ENCODE measurements at regions not wholly inside any gene's neighbourhood (a gene's known extent, or its start where the extent isn't known, plus 50 kb on each side); places are given as distances from the start of the nearest gene placed in this dataset.

DNA sequence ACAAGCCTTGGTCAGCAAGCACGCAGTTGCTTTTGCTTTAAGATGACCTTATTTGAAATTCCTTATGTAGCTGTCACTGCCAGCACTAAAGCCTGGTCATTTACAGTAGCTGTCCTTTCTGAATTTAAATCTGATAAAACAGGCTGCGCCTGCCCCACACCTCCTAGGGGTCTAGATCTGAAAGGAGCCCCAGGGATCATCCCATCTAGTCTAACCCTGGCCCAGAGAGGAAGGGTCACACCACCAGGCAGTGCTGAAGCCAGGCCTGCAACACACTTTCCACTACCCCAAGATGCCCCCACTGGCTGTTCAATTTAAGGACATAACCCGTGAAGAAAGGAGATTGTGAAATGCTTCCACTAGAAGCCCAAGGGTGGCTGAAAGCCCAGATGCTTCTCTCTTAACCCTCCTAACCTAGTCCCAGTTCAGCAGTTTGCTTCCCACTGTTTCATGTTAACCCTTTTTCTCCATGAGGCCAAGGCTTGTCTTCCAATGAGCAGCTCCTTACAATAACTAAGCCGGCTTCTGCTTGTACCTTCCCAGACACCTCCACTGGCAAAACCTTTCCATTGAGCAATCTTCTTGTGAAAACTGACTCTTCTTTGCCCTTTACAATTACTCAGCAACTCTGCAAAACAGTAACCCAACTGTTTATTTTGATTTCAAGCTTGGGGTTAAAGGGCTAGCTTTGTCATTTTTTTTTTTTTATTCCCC lies 198.9 kb upstream of the LPP start:
- Mint-ChIP-seq H3K4me3 (no peak overlapping the region), H3K4me1 (peaks cover 57% of the 10 kb centered on the region), H3K36me3 (ENCODE audit: low read depth) (peaks cover 2% of the 10 kb centered on the region), H3K27me3 (no peaks in the 10 kb centered on the region), H3K27ac (peak overlapping the region; percentile 43), H3K9me3 (peaks cover 9% of the 10 kb centered on the region)
- intact Hi-C loops (cut with micrococcal nuclease): no loop called here
- DNase-seq: no peak

DNA sequence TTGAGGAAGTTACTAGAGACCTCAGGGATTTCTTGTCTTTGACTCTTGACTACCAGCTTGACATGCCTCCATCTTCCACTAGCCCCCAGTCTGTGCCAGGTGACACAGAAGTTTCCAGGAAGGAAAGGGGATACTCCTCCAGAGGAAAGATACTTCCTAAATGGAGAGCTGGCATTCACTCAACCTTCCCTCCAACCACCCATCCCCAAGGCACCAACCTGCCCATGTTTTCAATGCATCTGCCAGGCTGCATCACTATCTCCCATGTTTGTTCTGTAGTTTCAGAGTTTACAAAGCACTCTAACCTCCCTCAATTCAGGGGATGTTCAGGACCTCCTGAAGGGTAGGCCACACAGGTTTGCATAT lies 198.4 kb upstream of the LPP start:
- intact Hi-C loops (cut with micrococcal nuclease): no loop called here
- H3K36me3 Mint-ChIP-seq (ENCODE audit: low read depth): peaks cover 2% of the 10 kb centered on the region
- no peak for DNase-seq
- peaks cover 57% of the 10 kb centered on the region for H3K4me1 Mint-ChIP-seq
- no peaks in the 10 kb centered on the region for H3K27me3 Mint-ChIP-seq
- no peak overlapping the region for H3K4me3 Mint-ChIP-seq
- peaks cover 9% of the 10 kb centered on the region for H3K9me3 Mint-ChIP-seq
- H3K27ac Mint-ChIP-seq: no peak overlapping the region

DNA sequence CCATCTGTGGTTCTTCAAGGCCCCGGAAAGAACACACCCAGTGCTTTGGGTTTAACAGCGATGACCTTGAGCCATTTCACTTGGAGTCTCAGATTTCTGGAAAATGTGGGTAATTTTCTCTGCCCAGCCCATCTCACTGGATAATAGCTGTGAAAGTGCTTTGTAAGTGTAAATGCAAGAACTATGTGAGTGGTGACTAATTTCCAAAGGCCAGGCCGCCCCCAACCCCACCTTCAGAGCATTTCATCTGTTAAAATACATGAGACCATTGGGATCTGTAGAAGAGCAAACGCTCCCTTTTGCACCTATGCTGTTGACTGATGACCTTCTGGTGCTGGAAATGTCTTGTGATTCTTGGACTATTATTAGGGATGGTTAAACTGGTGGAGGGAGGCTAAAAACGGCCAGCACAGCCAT lies 196.8 kb upstream of the LPP start:
- peaks cover 2% of the 10 kb centered on the region for H3K36me3 Mint-ChIP-seq (ENCODE audit: low read depth)
- no peak for DNase-seq
- H3K27ac Mint-ChIP-seq: no peak overlapping the region
- intact Hi-C loops (cut with micrococcal nuclease): no loop called here
- no peaks in the 10 kb centered on the region for H3K27me3 Mint-ChIP-seq
- peaks cover 9% of the 10 kb centered on the region for H3K9me3 Mint-ChIP-seq
- no peak overlapping the region for H3K4me3 Mint-ChIP-seq
- peaks cover 48% of the 10 kb centered on the region for H3K4me1 Mint-ChIP-seq

DNA sequence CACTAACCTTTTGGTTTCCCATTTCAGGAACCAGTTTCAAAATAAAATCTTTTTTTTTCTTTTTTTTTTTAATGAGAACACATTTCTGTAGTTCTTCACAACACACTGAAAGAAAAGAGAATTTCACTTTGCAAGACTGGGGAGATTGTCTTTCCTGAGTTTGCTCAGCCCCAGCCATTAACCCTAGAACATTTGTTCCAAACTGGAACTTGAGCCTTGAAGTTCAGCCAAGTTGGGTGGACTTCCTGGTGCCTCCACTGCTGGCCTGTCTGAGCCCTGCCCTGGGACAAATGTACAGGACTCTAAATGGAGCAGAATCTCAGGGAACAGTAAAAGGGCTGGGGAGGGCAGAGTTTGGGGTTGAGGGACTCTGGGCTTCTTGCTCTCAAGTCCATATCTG lies 196.4 kb upstream of the LPP start:
- Mint-ChIP-seq H3K4me3 (no peak overlapping the region), H3K9me3 (peaks cover 9% of the 10 kb centered on the region), H3K27me3 (no peaks in the 10 kb centered on the region), H3K36me3 (ENCODE audit: low read depth) (peaks cover 2% of the 10 kb centered on the region), H3K27ac (no peak overlapping the region), H3K4me1 (peaks cover 47% of the 10 kb centered on the region)
- intact Hi-C loops (cut with micrococcal nuclease): no loop called here
- DNase-seq: no peak

DNA sequence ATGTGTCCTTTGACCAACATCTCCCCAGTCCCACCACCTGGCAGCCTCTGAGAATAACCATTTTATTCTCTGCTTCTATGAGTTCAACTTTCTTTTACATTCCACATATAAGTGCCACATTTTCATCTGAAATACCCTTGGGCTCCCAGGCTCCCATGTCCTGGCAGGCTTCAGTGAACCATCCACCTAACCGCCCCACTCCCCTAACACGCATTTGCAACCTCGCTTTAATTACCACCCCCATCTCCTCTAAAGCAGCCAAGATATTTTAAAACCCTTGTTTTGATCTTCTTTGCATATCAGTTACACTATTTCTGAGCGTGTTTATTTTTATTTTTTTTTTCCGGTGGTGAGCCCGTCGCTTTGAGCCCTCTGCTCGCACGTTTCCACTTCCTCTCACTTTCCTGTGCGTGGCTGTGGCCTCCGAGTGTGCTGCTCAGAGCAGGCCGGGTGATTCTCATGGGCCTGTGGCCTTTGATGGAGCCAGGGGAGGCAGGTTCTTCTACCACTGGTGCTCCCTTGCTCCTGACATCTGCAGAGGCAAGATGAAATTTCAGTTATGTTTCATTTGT lies 195.4 kb upstream of the LPP start:
- peaks cover 8% of the 10 kb centered on the region for H3K9me3 Mint-ChIP-seq
- H3K4me3 Mint-ChIP-seq: peak overlapping the region; percentile 60
- H3K27ac Mint-ChIP-seq: peak overlapping the region; percentile 82

DNA sequence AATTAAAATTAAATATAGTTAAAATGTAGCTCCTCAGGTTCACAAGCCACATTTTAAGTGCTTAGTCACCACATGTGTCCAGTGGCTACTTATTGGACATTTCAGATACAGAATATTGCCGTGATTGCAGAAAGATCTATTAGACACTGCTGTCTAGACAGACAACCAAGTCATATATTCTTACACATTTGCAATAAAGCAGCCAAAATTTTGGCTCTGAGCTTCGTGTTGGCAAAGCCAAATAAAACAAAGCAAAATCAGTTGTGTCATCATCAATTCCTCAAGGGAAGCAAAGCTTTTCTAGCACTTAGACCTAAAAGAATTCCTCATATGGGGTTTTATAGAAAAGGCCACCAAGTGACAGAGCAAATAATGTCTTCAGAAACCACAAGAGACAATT lies 193.1 kb upstream of the LPP start:
- peaks cover 5% of the 10 kb centered on the region for H3K9me3 Mint-ChIP-seq
- no peak overlapping the region for H3K27ac Mint-ChIP-seq
- H3K4me3 Mint-ChIP-seq: no peak overlapping the region
- H3K27me3 Mint-ChIP-seq: peaks cover 4% of the 10 kb centered on the region
- H3K36me3 Mint-ChIP-seq (ENCODE audit: low read depth): no peaks in the 10 kb centered on the region
- peaks cover 25% of the 10 kb centered on the region for H3K4me1 Mint-ChIP-seq
- intact Hi-C loops (cut with micrococcal nuclease): no loop called here
- DNase-seq: no peak

More for the DNA sequence above, 195.4 kb upstream of the LPP start:
- intact Hi-C loops (cut with micrococcal nuclease): no loop called here
- Mint-ChIP-seq H3K27me3 (no peaks in the 10 kb centered on the region), H3K36me3 (ENCODE audit: low read depth) (peaks cover 2% of the 10 kb centered on the region), H3K4me1 (peaks cover 42% of the 10 kb centered on the region)
- peak; percentile 86 for DNase-seq

DNA sequence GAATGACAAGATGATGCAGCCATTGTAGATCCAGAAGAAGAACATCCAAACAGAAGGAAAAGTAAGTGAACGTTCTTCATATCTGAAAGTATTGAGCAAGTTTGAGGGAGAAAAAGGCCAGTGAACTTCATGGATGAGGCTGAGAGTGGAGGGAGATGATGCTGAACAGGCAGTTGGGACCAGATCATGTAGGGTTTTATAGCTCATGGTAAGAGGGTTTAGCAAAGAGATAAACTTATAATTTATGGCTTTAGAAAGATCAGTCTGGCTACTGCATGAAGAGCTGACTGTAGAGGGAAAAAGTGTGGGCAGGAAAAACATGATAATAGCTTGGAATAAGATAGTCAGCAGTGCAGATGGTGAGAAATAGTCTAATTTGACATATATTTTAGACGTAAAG lies 192.6 kb upstream of the LPP start:
- Mint-ChIP-seq H3K36me3 (ENCODE audit: low read depth) (no peaks in the 10 kb centered on the region), H3K27me3 (peaks cover 6% of the 10 kb centered on the region), H3K27ac (no peak overlapping the region), H3K9me3 (no peaks in the 10 kb centered on the region), H3K4me3 (no peak overlapping the region), H3K4me1 (peaks cover 21% of the 10 kb centered on the region)
- intact Hi-C loops (cut with micrococcal nuclease): no loop called here
- DNase-seq: no peak

DNA sequence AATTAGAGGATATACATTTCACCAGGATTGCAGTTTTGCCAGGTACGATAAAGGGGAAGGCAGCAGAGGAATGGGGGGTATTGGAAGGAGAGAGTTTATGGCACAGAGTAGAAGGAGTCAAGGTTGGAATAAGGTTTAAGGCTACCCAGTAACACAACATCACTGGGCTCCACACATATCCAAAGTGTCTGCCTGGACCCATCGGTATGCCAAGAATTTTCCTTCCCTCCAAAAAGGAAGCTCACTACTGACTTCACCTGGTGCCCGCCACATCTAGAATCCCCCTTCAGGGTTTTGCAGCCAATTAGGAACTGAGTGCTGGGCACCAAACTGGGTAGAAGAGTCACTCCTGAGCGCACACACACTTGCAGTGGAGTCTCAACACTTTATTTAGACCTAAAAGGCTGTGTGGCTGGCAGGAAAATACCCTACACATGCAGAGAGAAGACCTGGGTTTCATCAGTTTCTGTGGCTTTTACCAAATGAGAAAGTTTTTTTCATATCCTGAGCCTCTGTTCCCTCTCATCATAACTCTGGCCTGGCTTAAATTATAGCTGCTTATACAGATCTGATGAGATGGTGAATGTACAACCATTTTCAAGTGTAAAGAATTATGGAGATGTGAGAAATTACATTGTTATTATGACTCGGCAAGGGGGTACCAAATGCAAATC lies 190.8 kb upstream of the LPP start:
- H3K9me3 Mint-ChIP-seq: no peaks in the 10 kb centered on the region
- peak overlapping the region; percentile 31 for H3K4me3 Mint-ChIP-seq
- H3K27ac Mint-ChIP-seq: no peak overlapping the region
- peaks cover 6% of the 10 kb centered on the region for H3K27me3 Mint-ChIP-seq
- H3K4me1 Mint-ChIP-seq: peaks cover 12% of the 10 kb centered on the region
- DNase-seq: peak; percentile 74
- intact Hi-C loops (cut with micrococcal nuclease): loop anchor here (1.0 to 2.0 kb wide), 4 partner anchors 13 to 44 kb away; no protein-coding TSS in a partner anchor
- H3K36me3 Mint-ChIP-seq (ENCODE audit: low read depth): peaks cover 1% of the 10 kb centered on the region

DNA sequence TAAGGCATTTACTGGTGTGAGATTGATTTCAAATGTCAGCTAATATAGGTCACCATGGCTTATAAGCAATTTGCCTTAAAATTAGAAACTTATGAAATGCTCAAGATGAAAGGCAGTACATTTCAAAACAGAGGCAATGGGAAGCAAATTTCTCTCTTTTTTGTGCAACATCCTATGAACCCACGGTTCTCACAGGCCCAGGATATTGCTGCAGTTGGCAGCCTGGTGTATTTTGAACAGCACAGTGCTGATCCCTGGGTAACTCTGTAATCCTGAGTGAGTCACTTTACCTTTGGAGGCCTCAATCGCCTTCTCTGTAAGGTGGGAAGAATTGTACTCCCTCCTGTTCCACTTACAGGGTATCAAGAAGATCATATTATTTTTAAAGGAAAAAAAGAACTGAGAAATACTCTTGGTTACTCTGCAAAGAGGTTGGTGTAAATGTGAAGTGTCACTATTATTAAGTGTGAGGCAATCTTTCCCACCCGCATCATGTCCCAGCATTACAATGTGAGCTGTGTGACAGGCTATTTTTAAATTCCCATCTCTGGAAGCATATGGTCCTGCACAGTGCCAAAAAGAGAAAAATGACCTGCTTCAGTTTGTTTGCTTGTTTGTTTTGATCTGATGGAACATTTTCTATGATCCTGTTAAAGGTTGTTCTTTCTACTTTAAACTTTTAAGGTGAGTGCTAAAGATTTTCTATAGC lies 190.1 kb upstream of the LPP start:
- Mint-ChIP-seq H3K9me3 (no peaks in the 10 kb centered on the region), H3K27ac (no peak overlapping the region), H3K36me3 (ENCODE audit: low read depth) (peaks cover 1% of the 10 kb centered on the region), H3K4me1 (peaks cover 11% of the 10 kb centered on the region), H3K4me3 (peak overlapping the region; percentile 31), H3K27me3 (peaks cover 6% of the 10 kb centered on the region)
- DNase-seq: no peak
- intact Hi-C loops (cut with micrococcal nuclease): loop anchor here (1.0 to 2.0 kb wide), 4 partner anchors 12 to 45 kb away; no protein-coding TSS in a partner anchor

DNA sequence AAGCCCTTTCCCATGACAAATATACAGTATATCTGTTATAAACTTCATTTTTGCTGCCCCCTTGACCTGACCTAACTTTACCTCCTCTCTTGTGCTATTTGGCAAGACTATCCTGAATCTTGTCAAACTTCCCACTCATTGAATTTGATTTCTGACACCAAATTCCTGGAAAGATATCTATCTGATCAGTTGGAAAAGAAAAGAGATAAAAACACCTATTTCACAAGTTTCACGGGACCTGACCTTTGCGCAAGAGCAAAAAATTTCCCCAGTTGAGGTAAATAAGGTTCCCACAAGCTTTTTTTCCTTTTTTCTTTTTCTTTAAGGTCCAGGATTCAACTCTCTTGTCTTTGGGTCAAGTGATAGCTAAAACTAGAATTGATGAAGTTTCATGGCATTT lies 189.2 kb upstream of the LPP start:
- intact Hi-C loops (cut with micrococcal nuclease): no loop called here
- no peak overlapping the region for H3K4me3 Mint-ChIP-seq

DNA sequence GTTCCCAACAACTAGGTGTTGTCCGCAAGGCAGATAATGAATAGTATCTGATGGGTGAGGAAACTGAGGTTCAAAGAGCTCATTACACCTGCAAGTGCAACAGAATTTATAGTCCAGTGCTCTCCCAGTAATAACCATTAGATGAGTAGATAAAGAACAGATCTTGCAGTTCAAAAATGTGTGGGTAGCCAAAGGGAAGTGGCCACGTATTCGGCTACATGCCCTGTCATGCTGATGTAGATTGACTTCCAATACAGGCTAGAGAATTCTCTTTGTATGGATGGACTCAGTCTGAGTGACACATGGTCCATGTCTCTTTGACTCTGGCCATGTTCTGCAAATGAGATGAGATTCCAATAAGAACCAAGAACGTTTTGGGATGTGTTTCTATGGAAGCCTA lies 187.9 kb upstream of the LPP start:
- intact Hi-C loops (cut with micrococcal nuclease): no loop called here
- Mint-ChIP-seq H3K9me3 (no peaks in the 10 kb centered on the region), H3K36me3 (ENCODE audit: low read depth) (peaks cover 1% of the 10 kb centered on the region), H3K4me3 (no peak overlapping the region), H3K27ac (no peak overlapping the region), H3K27me3 (peaks cover 6% of the 10 kb centered on the region), H3K4me1 (peaks cover 13% of the 10 kb centered on the region)
- no peak for DNase-seq

More for the DNA sequence above, 189.2 kb upstream of the LPP start:
- Mint-ChIP-seq H3K27me3 (peaks cover 6% of the 10 kb centered on the region), H3K4me1 (peaks cover 9% of the 10 kb centered on the region), H3K27ac (no peak overlapping the region), H3K9me3 (no peaks in the 10 kb centered on the region), H3K36me3 (ENCODE audit: low read depth) (peaks cover 1% of the 10 kb centered on the region)
- no peak for DNase-seq

DNA sequence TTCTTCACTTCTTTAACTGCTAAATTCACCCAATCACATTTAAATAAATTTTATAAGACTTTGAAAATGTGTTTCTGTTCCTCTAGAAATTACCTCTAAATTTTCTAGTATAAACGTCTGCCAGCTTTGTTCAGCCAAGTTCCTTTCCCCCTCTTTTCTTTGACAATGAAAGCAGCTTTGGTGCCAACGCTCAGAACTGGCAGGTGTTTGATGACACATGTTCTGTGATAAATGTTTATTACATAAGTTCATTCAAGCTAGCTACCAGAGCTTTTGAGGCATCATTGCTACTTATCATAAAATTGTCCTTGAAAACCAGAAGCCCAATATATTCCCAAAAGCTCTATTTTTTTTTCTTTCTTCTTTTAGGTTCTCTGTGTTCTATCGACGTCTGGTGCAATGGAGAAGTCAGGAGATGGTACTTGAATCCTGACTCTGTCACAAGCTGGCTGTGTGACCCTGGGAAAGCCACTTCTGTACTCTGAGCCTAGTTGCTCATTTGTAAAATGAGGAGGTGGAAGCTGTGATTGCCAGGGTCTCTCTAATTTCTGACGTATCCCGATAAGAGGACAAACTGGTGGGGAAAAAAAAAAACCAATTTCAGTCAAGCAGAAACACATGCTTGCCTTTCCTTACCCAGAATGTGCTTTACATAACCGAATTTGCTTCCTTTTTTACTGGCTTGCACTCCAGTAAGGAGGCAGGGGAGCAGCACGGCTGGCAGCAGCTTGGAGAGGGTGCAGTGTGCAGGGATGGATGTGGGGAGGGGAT lies 187.1 kb upstream of the LPP start:
- no peak for DNase-seq
- H3K4me3 Mint-ChIP-seq: no peak overlapping the region
- intact Hi-C loops (cut with micrococcal nuclease): no loop called here
- no peaks in the 10 kb centered on the region for H3K9me3 Mint-ChIP-seq
- H3K36me3 Mint-ChIP-seq (ENCODE audit: low read depth): peaks cover 1% of the 10 kb centered on the region
- peaks cover 6% of the 10 kb centered on the region for H3K27me3 Mint-ChIP-seq
- H3K4me1 Mint-ChIP-seq: peaks cover 18% of the 10 kb centered on the region
- H3K27ac Mint-ChIP-seq: no peak overlapping the region

DNA sequence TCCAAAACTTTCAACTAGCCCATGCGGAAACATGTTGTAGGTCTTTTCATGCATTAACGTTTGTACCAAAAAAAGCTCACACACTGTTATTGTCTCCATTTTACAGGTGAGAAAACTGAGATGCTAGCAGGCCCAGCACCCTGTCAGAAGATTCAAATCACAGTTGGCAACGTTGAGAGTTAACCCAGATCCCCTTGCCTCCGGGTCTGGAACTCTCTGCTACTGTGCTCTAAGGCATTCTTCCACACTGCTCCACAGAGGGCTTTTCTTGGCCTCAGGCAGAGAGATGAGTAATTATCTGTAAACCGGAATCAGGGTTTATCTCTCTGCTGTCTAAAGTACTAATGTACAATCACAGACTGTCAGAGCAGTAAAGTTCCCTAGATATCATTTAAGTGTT lies 186.0 kb upstream of the LPP start:
- no peaks in the 10 kb centered on the region for H3K9me3 Mint-ChIP-seq
- no peak overlapping the region for H3K4me3 Mint-ChIP-seq
- H3K27me3 Mint-ChIP-seq: peaks cover 6% of the 10 kb centered on the region
- no peak overlapping the region for H3K27ac Mint-ChIP-seq
- intact Hi-C loops (cut with micrococcal nuclease): no loop called here
- DNase-seq: no peak
- H3K4me1 Mint-ChIP-seq: peaks cover 22% of the 10 kb centered on the region
- H3K36me3 Mint-ChIP-seq (ENCODE audit: low read depth): peaks cover 1% of the 10 kb centered on the region

Data from activated CD4-positive, alpha-beta T cell treated with anti-CD3 and anti-CD28 coated beads, Interleukin-2, amount 10 ng/mL, durations not matched to agents 24 days and 14 days (primary cell).